ENCODE measurements at regions not wholly inside any gene's neighbourhood (a gene's known extent, or its start where the extent isn't known, plus 50 kb on each side); places are given as distances from the start of the nearest gene placed in this dataset.

GRCh38 chr13:73911361-73911760 is 222.8 kb downstream of the KLF12 start:
- Histone ChIP-seq H3K4me1 (ENCODE audit: insufficient read depth, low read length) (peaks cover 28% of the 10 kb centered on the region; the same call in 1 of the 2 replicates), H3K4me3 (ENCODE audit: low read length) (no peak overlapping the region), H3K36me3 (ENCODE audit: insufficient read depth, low read length) (no peaks in the 10 kb centered on the region), H3K9ac (ENCODE audit: low read depth, low read length) (no peak overlapping the region), H3K9me3 (ENCODE audit: insufficient read depth, low read depth, low read length) (no peaks in the 10 kb centered on the region), H3K27me3 (ENCODE audit: insufficient read depth, low read length) (no peaks in the 10 kb centered on the region), H3K27ac (ENCODE audit: low read depth, low read length) (no peak overlapping the region)

- Histone ChIP-seq H3K27ac (ENCODE audit: low read depth, low read length) (no peak overlapping the region), H3K9ac (ENCODE audit: low read depth, low read length) (no peak overlapping the region), H3K4me3 (ENCODE audit: low read length) (no peak overlapping the region), H3K9me3 (ENCODE audit: insufficient read depth, low read depth, low read length) (no peaks in the 10 kb centered on the region), H3K27me3 (ENCODE audit: insufficient read depth, low read length) (no peaks in the 10 kb centered on the region), H3K36me3 (ENCODE audit: insufficient read depth, low read length) (no peaks in the 10 kb centered on the region), H3K4me1 (ENCODE audit: insufficient read depth, low read length) (peaks cover 28% of the 10 kb centered on the region; the same call in 1 of the 2 replicates)
Observed at GRCh38 chr13:73910733-73911132, 223.5 kb downstream of the KLF12 start.

- Histone ChIP-seq H3K27me3 (ENCODE audit: insufficient read depth, low read length) (peaks cover 13% of the 10 kb centered on the region; the same call in 1 of the 2 replicates), H3K27ac (ENCODE audit: low read depth, low read length) (no peak overlapping the region), H3K4me1 (ENCODE audit: insufficient read depth, low read length) (peaks cover 19% of the 10 kb centered on the region; the same call in 1 of the 2 replicates), H3K9ac (ENCODE audit: low read depth, low read length) (no peak overlapping the region), H3K36me3 (ENCODE audit: insufficient read depth, low read length) (no peaks in the 10 kb centered on the region), H3K4me3 (ENCODE audit: low read length) (no peak overlapping the region), H3K9me3 (ENCODE audit: insufficient read depth, low read depth, low read length) (no peaks in the 10 kb centered on the region)
- 94% methylated on average over 5 of the region's 5 CpGs for WGBS
Observed at GRCh38 chr13:73908809-73909208, 225.4 kb downstream of the KLF12 start.

- Histone ChIP-seq H3K9ac (ENCODE audit: low read depth, low read length) (no peak overlapping the region), H3K4me3 (ENCODE audit: low read length) (no peak overlapping the region), H3K36me3 (ENCODE audit: insufficient read depth, low read length) (no peaks in the 10 kb centered on the region), H3K27ac (ENCODE audit: low read depth, low read length) (no peak overlapping the region), H3K27me3 (ENCODE audit: insufficient read depth, low read length) (peaks cover 28% of the 10 kb centered on the region; the same call in 1 of the 2 replicates), H3K9me3 (ENCODE audit: insufficient read depth, low read depth, low read length) (no peaks in the 10 kb centered on the region), H3K4me1 (ENCODE audit: insufficient read depth, low read length) (0 out of 2 replicates have a peak, but pooled peaks cover 3% of the 10 kb centered on the region)
- WGBS, result 97% methylated on average over 3 of the region's 3 CpGs
Observed at GRCh38 chr13:73904625-73905024, 229.6 kb downstream of the KLF12 start.

GRCh38 chr13:73903561-73903960 is 230.6 kb downstream of the KLF12 start:
- H3K4me1 ChIP-seq (ENCODE audit: insufficient read depth, low read length), result 0 out of 2 replicates have a peak, but pooled peaks cover 3% of the 10 kb centered on the region
- no peaks in the 10 kb centered on the region for H3K36me3 ChIP-seq (ENCODE audit: insufficient read depth, low read length)
- H3K27me3 ChIP-seq (ENCODE audit: insufficient read depth, low read length), result peaks cover 28% of the 10 kb centered on the region; the same call in 1 of the 2 replicates
- no peaks in the 10 kb centered on the region for H3K9me3 ChIP-seq (ENCODE audit: insufficient read depth, low read depth, low read length)
- no peak overlapping the region for H3K9ac ChIP-seq (ENCODE audit: low read depth, low read length)
- H3K4me3 ChIP-seq (ENCODE audit: low read length), result no peak overlapping the region
- WGBS, result 90% methylated on average over 5 of the region's 7 CpGs
- H3K27ac ChIP-seq (ENCODE audit: low read depth, low read length), result no peak overlapping the region

DNA sequence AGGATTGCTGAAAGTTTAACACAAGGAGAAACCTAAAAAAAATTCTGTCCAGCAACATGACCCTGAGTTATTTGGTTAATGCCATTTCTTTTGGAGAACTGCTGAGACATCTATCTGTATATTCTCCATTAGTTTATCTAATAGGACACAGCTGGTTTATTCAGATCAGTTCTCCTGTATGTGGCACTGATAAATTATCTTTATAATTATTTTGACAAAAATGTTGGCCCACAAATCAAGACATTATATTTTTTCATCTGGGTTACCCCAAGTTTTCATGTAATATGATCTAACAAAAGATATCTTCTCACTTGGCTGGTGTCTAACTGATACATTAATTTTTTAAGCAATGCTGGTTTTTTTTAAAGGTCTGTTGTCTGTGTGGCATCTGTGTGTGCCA is 231.4 kb downstream of the KLF12 start:
- no peak overlapping the region for H3K27ac ChIP-seq (ENCODE audit: low read depth, low read length)
- no peaks in the 10 kb centered on the region for H3K9me3 ChIP-seq (ENCODE audit: insufficient read depth, low read depth, low read length)
- no peak overlapping the region for H3K4me3 ChIP-seq (ENCODE audit: low read length)
- H3K9ac ChIP-seq (ENCODE audit: low read depth, low read length), result no peak overlapping the region
- H3K36me3 ChIP-seq (ENCODE audit: insufficient read depth, low read length), result no peaks in the 10 kb centered on the region
- 0 out of 2 replicates have a peak, but pooled peaks cover 3% of the 10 kb centered on the region for H3K4me1 ChIP-seq (ENCODE audit: insufficient read depth, low read length)
- peaks cover 28% of the 10 kb centered on the region; the same call in 1 of the 2 replicates for H3K27me3 ChIP-seq (ENCODE audit: insufficient read depth, low read length)

GRCh38 chr13:73902296-73902695 is 231.9 kb downstream of the KLF12 start:
- no peak overlapping the region for H3K27ac ChIP-seq (ENCODE audit: low read depth, low read length)
- peaks cover 28% of the 10 kb centered on the region; the same call in 1 of the 2 replicates for H3K27me3 ChIP-seq (ENCODE audit: insufficient read depth, low read length)
- H3K9me3 ChIP-seq (ENCODE audit: insufficient read depth, low read depth, low read length), result no peaks in the 10 kb centered on the region
- H3K4me3 ChIP-seq (ENCODE audit: low read length), result no peak overlapping the region
- 0 out of 2 replicates have a peak, but pooled peaks cover 3% of the 10 kb centered on the region for H3K4me1 ChIP-seq (ENCODE audit: insufficient read depth, low read length)
- WGBS, result 67% methylated on average over 4 of the region's 4 CpGs
- H3K36me3 ChIP-seq (ENCODE audit: insufficient read depth, low read length), result no peaks in the 10 kb centered on the region
- no peak overlapping the region for H3K9ac ChIP-seq (ENCODE audit: low read depth, low read length)

DNA sequence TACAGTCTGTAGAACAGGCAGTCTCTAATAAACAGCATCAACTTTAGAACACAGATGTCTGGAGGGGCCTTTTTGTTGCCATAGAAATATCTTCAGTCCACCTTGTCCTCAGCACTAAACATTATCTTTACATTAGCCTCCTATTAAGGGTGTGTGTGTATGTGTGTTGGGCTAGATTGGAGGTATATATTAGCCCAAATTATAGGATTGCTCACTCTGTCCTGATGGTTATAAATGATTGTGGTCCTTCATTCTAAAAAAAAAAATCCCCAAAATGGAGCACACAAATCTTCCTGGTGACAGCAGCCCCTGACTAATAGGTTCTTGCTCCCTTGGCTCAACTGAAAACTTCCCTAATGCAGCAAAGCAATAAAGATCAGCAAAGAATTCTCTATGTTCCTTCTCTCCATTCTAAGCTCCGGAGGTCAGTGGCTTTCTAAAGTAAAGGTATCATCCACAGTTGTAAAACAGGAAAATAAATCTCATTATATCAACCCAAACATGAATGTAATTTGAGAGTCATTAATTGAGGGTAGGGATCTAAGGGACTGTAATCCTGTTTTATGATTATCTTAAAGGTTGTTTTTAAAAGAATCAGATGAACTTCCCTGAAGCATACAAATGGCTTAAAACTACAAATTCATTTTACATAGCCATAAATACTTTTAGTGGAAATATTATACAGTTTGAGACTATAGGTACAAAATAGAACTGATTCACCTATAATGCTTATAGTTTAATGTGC is 232.7 kb downstream of the KLF12 start:
- Histone ChIP-seq H3K27me3 (ENCODE audit: insufficient read depth, low read length) (peaks cover 28% of the 10 kb centered on the region; the same call in 1 of the 2 replicates), H3K27ac (ENCODE audit: low read depth, low read length) (no peak overlapping the region), H3K4me1 (ENCODE audit: insufficient read depth, low read length) (0 out of 2 replicates have a peak, but pooled peaks cover 3% of the 10 kb centered on the region), H3K9ac (ENCODE audit: low read depth, low read length) (no peak overlapping the region), H3K4me3 (ENCODE audit: low read length) (no peak overlapping the region), H3K9me3 (ENCODE audit: insufficient read depth, low read depth, low read length) (no peaks in the 10 kb centered on the region), H3K36me3 (ENCODE audit: insufficient read depth, low read length) (no peaks in the 10 kb centered on the region)
- 100% methylated on average over 1 of the region's 1 CpG for WGBS

DNA sequence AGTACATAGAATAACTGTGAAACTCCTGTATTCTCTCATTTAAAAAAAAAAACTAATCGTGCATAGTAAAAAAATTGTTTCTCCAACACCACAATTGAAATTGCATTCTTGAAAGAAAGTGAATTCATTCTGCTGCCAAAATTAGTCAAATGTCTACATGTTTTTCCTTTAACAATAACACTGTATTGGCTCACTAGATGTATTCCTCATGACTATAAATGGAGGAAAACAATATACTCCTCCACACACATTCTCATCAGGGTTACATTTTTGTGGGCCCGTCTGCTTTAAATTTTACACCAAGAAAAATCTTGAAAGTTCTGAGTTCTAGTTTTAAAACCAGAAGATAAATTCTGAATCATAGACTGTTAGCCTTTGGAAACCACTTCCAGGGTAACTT is 233.6 kb downstream of the KLF12 start:
- Histone ChIP-seq H3K36me3 (ENCODE audit: insufficient read depth, low read length) (no peaks in the 10 kb centered on the region), H3K4me3 (ENCODE audit: low read length) (no peak overlapping the region), H3K4me1 (ENCODE audit: insufficient read depth, low read length) (0 out of 2 replicates have a peak, but pooled peaks cover 3% of the 10 kb centered on the region), H3K9ac (ENCODE audit: low read depth, low read length) (no peak overlapping the region), H3K9me3 (ENCODE audit: insufficient read depth, low read depth, low read length) (no peaks in the 10 kb centered on the region), H3K27me3 (ENCODE audit: insufficient read depth, low read length) (peaks cover 28% of the 10 kb centered on the region; the same call in 1 of the 2 replicates), H3K27ac (ENCODE audit: low read depth, low read length) (no peak overlapping the region)
- WGBS, result 97% methylated on average over 2 of the region's 2 CpGs

- Histone ChIP-seq H3K27me3 (ENCODE audit: insufficient read depth, low read length) (peaks cover 17% of the 10 kb centered on the region; the same call in 1 of the 2 replicates), H3K4me3 (ENCODE audit: low read length) (no peak overlapping the region), H3K4me1 (ENCODE audit: insufficient read depth, low read length) (0 out of 2 replicates have a peak, but pooled peaks cover 3% of the 10 kb centered on the region), H3K27ac (ENCODE audit: low read depth, low read length) (no peak overlapping the region), H3K36me3 (ENCODE audit: insufficient read depth, low read length) (no peaks in the 10 kb centered on the region), H3K9me3 (ENCODE audit: insufficient read depth, low read depth, low read length) (no peaks in the 10 kb centered on the region), H3K9ac (ENCODE audit: low read depth, low read length) (no peak overlapping the region)
- 94% methylated on average over 2 of the region's 2 CpGs for WGBS
Observed at GRCh38 chr13:73898899-73899298, 235.3 kb downstream of the KLF12 start.

DNA sequence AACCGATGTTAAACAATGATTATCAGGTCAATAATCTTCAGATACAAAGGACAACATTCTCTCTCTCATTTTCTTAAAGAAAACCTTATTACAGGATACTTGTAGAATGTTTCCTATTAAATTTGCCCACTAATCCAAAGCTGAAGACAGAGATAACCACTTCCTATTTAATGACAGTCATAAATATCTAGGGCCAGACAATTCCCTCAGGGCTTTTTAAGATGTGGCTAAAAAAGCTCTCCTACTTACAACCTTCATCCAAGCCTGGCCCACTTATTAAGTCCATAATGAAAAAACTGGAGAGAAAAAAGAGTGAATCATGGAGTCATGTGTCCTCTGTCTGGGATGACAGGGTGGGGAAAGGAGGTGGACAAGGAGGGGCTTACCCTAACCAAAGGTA is 235.9 kb downstream of the KLF12 start:
- no peak overlapping the region for H3K9ac ChIP-seq (ENCODE audit: low read depth, low read length)
- no peak overlapping the region for H3K27ac ChIP-seq (ENCODE audit: low read depth, low read length)
- H3K9me3 ChIP-seq (ENCODE audit: insufficient read depth, low read depth, low read length), result no peaks in the 10 kb centered on the region
- H3K4me1 ChIP-seq (ENCODE audit: insufficient read depth, low read length), result 0 out of 2 replicates have a peak, but pooled peaks cover 1% of the 10 kb centered on the region
- 100% methylated on average over 1 of the region's 1 CpG for WGBS
- peaks cover 13% of the 10 kb centered on the region; the same call in 1 of the 2 replicates for H3K27me3 ChIP-seq (ENCODE audit: insufficient read depth, low read length)
- no peaks in the 10 kb centered on the region for H3K36me3 ChIP-seq (ENCODE audit: insufficient read depth, low read length)
- H3K4me3 ChIP-seq (ENCODE audit: low read length), result no peak overlapping the region

All from HUES64 (cell line).